ENCODE measurements at regions not wholly inside any gene's neighbourhood (a gene's known extent, or its start where the extent isn't known, plus 50 kb on each side); places are given as distances from the start of the nearest gene placed in this dataset.

GRCh38 chr10:88107296-88108097 is 244.1 kb downstream of the PTEN start:
- Histone ChIP-seq H3K36me3 (no peaks in the 10 kb centered on the region), H3K9me3 (no peaks in the 10 kb centered on the region), H3K4me1 (ENCODE audit: control insufficient read depth in 1 of 2, insufficient read depth in 1 of 2, low read depth in 1 of 2, low read length in 1 of 2) (peaks cover 84 to 90% of the 10 kb centered on the region in 2 experiments), H3K4me3 (ENCODE audit: low read depth in 1 of 2, low read length in 1 of 2) (peak overlapping the region; percentile 23 to 37), H3K27ac (peak overlapping the region; percentile 95), H3K27me3 (no peaks in the 10 kb centered on the region)
- TF ChIP-seq CTCF (IDR thresholded peaks at IDR 0.05) = no peak

DNA sequence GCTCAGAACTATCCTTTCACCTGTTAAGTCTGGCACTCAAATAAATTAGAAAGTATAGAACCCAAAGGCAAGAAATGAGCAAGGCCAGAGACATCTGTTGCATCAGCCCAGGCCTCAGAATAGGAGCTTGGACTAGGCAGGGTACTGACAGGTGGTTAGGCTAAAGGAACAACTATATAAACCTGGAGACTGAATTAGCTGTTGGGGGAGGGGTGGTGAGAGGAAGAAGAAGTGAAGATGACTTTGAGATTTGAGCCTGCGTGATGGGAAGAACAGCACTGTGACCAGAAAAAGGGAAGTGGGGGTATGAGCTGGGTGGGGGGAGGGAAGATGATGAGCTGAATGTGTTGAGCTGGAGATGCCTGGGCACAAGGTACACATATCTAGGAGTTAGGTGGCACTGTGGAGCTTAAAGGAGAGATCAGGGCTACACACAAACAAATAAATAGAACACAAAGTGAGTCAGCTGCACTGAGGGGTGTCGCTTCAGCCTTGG is 244.7 kb downstream of the PTEN start:
- Histone ChIP-seq H3K4me1 (ENCODE audit: control insufficient read depth in 1 of 2, insufficient read depth in 1 of 2, low read depth in 1 of 2, low read length in 1 of 2) (peaks cover 87 to 90% of the 10 kb centered on the region in 2 experiments), H3K9me3 (no peaks in the 10 kb centered on the region), H3K27ac (peak overlapping the region; percentile 95), H3K4me3 (ENCODE audit: low read depth in 1 of 2, low read length in 1 of 2) (peak overlapping the region; percentile 23 to 37), H3K27me3 (no peaks in the 10 kb centered on the region), H3K36me3 (no peaks in the 10 kb centered on the region)
- TF ChIP-seq CTCF (IDR thresholded peaks at IDR 0.05) = peak; percentile 89

GRCh38 chr10:88110355-88110754 is 246.9 kb downstream of the PTEN start:
- H3K27me3 ChIP-seq = no peaks in the 10 kb centered on the region
- no peak overlapping the region for H3K4me3 ChIP-seq (ENCODE audit: low read depth in 1 of 2, low read length in 1 of 2)
- peaks cover 90 to 98% of the 10 kb centered on the region in 2 experiments for H3K4me1 ChIP-seq (ENCODE audit: control insufficient read depth in 1 of 2, insufficient read depth in 1 of 2, low read depth in 1 of 2, low read length in 1 of 2)
- H3K27ac ChIP-seq = peak overlapping the region; percentile 95
- H3K36me3 ChIP-seq = no peaks in the 10 kb centered on the region
- no peak for TF ChIP-seq CTCF (IDR thresholded peaks at IDR 0.05)
- H3K9me3 ChIP-seq = no peaks in the 10 kb centered on the region

DNA sequence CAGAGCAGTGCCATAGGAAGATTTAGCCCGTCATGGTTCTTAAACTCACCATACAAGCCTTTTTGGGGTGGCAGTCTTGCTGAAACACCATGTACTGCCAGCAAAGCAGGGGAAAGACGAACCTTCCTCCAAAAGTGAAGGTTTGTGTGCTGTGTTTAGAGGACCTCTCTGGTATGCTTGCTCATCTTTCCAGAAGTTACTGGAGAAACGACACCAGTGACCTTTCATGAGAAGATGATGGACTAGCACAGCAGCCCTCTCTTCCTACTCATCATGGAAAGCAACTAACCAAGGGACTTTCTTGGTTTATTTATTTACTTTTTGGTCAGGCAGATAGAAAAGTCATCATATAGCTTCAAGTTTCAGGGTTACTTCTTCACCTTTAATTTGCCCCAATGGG is 247.4 kb downstream of the PTEN start:
- Histone ChIP-seq H3K4me3 (ENCODE audit: low read depth in 1 of 2, low read length in 1 of 2) (no peak overlapping the region), H3K27ac (peak overlapping the region; percentile 95), H3K27me3 (no peaks in the 10 kb centered on the region), H3K9me3 (no peaks in the 10 kb centered on the region), H3K36me3 (no peaks in the 10 kb centered on the region), H3K4me1 (ENCODE audit: control insufficient read depth in 1 of 2, insufficient read depth in 1 of 2, low read depth in 1 of 2, low read length in 1 of 2) (peaks cover 90 to 98% of the 10 kb centered on the region in 2 experiments)
- TF ChIP-seq CTCF (IDR thresholded peaks at IDR 0.05) = no peak

DNA sequence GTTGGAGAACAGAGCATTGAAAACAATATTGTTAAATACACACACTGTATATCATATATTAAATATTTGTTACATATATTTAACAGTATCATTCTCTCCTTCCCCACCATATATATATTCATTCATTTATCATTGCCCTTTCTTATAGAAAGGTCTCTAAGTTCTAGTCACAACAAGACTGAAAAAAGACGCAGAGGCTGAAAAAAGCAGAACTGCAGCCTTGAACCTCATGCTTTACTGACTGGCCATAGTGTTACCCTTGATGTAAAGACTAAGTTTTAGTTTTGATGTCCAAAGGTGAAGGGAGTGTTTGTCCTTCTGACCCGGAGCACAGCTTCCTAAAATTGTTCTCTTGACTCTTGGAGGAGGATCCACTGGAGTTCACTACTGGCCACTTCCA is 247.9 kb downstream of the PTEN start:
- no peaks in the 10 kb centered on the region for H3K27me3 ChIP-seq
- H3K9me3 ChIP-seq = no peaks in the 10 kb centered on the region
- H3K4me3 ChIP-seq (ENCODE audit: low read depth in 1 of 2, low read length in 1 of 2) = no peak overlapping the region
- no peaks in the 10 kb centered on the region for H3K36me3 ChIP-seq
- H3K27ac ChIP-seq = peak overlapping the region; percentile 95
- no peak for TF ChIP-seq CTCF (IDR thresholded peaks at IDR 0.05)
- peaks cover 90 to 98% of the 10 kb centered on the region in 2 experiments for H3K4me1 ChIP-seq (ENCODE audit: control insufficient read depth in 1 of 2, insufficient read depth in 1 of 2, low read depth in 1 of 2, low read length in 1 of 2)
